OCI-LY7 (cell line): ENCODE measurements at regions not wholly inside any gene's neighbourhood (a gene's known extent, or its start where the extent isn't known, plus 50 kb on each side); places are given as distances from the start of the nearest gene placed in this dataset.
"Not testable (repeated sequence)": the region's sequence is repeated elsewhere in the genome, so short reads cannot be mapped to it uniquely, and the experiment has no call there.

Source experiments
- BruUV-seq: library from RNA; stranded (reverse); fragments of 400-500 nt; replicated peaks from 2 replicates; lab custom pipeline; 2021; lab: Mats Ljungman, UMichigan
- CTCF ChIA-PET: fragments of 300-600 bp; sonication (Branson Sonifier 250); formaldehyde crosslinking; loops from one replicate; lab custom pipeline; 2022; ENCODE audit warnings: antibody characterized with exemption; ENCODE audit not compliant: unreplicated experiment; lab: Charles Lee
- POLR2A ChIA-PET: fragments of 300-600 bp; sonication (Branson Sonifier 250); formaldehyde crosslinking; loops from one replicate; lab custom pipeline; 2022; ENCODE audit warnings: antibody characterized with exemption; lab: Charles Lee
- DNase-seq: peaks from one replicate; pipeline ENCODE4 v3.0.0-alpha.2; 2015; ENCODE audit warnings: low spot score
- H2AFZ ChIP-seq: fragments of 200-600 bp; sonication (generic), shearing (Covaris generic); 2 replicates; pipeline ENCODE4 v1.6.1; 2014; ENCODE audit warnings: mild to moderate bottlenecking, antibody characterized with exemption, low read length, moderate library complexity
- H3K27ac ChIP-seq: fragments of 200-600 bp; sonication (generic); 2 replicates; pipeline ENCODE4 v1.5.1; 2014; ENCODE audit warnings: mixed run types, low read depth, mild to moderate bottlenecking, moderate library complexity, low read length, inconsistent platforms; ENCODE audit not compliant: poor library complexity, severe bottlenecking
- H3K36me3 ChIP-seq: fragments of 200-600 bp; sonication (generic); 2 replicates; pipeline ENCODE4 v1.6.1; 2014; ENCODE audit warnings: mild to moderate bottlenecking, antibody characterized with exemption, low read length, moderate library complexity, mixed read lengths; ENCODE audit not compliant: insufficient read depth
- H3K4me1 ChIP-seq: fragments of 200-600 bp; sonication (generic); 2 replicates; pipeline ENCODE4 v1.5.1; 2014; ENCODE audit warnings: mild to moderate bottlenecking, low read length; ENCODE audit not compliant: insufficient read depth, poor library complexity, severe bottlenecking
- H3K4me2 ChIP-seq: fragments of 200-600 bp; sonication (generic); 2 replicates; pipeline ENCODE4 v1.6.1; 2014; ENCODE audit warnings: mild to moderate bottlenecking, low read length
- H3K4me3 ChIP-seq: fragments of 200-600 bp; sonication (generic); 2 replicates; pipeline ENCODE4 v1.5.1; 2014; ENCODE audit warnings: mild to moderate bottlenecking, low read depth, low read length; ENCODE audit not compliant: poor library complexity, severe bottlenecking
- H3K79me2 ChIP-seq: fragments of 200-600 bp; sonication (generic); 2 replicates; pipeline ENCODE4 v1.6.1; 2016; ENCODE audit warnings: low read depth, mild to moderate bottlenecking, low read length, moderate library complexity, mixed read lengths; ENCODE audit not compliant: insufficient read depth
- H3K9me2 ChIP-seq: fragments of 200-600 bp; sonication (generic); 2 replicates; pipeline ENCODE4 v1.6.1; 2016; ENCODE audit warnings: mild to moderate bottlenecking, low read length, mixed read lengths; ENCODE audit not compliant: insufficient read depth
- H3K9me3 ChIP-seq: fragments of 200-600 bp; sonication (generic); 2 replicates; pipeline ENCODE4 v1.6.1; 2014; ENCODE audit warnings: mild to moderate bottlenecking, mixed run types, low read length, mixed read lengths
- H4K20me1 ChIP-seq: fragments of 200-600 bp; sonication (generic); 2 replicates; pipeline ENCODE4 v1.6.1; 2014; ENCODE audit warnings: mild to moderate bottlenecking, antibody characterized with exemption, low read length, moderate library complexity, mixed read lengths; ENCODE audit not compliant: insufficient read depth
- CTCF ChIP-seq: fragments of 200-600 bp; sonication (generic); conservative IDR thresholded peaks from 2 replicates; pipeline ENCODE4 v1.5.1; 2014; ENCODE audit warnings: mild to moderate bottlenecking, antibody characterized with exemption, low read length, moderate library complexity, mixed read lengths
- EZH2phosphoT487 ChIP-seq: fragments of 200-600 bp; sonication (generic); IDR thresholded peaks from 2 replicates; pipeline ENCODE4 v1.6.1; 2018; ENCODE audit warnings: low read depth, borderline replicate concordance, mild to moderate bottlenecking, mixed run types, antibody characterized with exemption, low read length, moderate library complexity, mixed read lengths
- intact Hi-C: fragments of 100-400 bp; cut with micrococcal nuclease; formaldehyde crosslinking; loops from one replicate; pipeline ENCODE4 v1.10.0; 2022; ENCODE audit not compliant: unreplicated experiment

GRCh38 chr3:163707659-163708058 lies 1370.6 kb downstream of the SI start:
- intact Hi-C loops, result no loop called here
- ChIA-PET CTCF (no interaction called here), POLR2A (no interaction called here)
- no peaks in the 10 kb centered on the region for H3K36me3 ChIP-seq
- TF ChIP-seq CTCF, result no peak
- TF ChIP-seq EZH2phosphoT487, result no peak
- no peaks in the 10 kb centered on the region for H3K79me2 ChIP-seq
- H3K4me2 ChIP-seq, result no peak overlapping the region
- H3K4me3 ChIP-seq, result no peak overlapping the region
- no peaks in the 10 kb centered on the region for H3K4me1 ChIP-seq
- H4K20me1 ChIP-seq, result no peaks in the 10 kb centered on the region
- H3K9me3 ChIP-seq, result no peaks in the 10 kb centered on the region
- BruUV-seq, result no TSS peak
- no peak overlapping the region for H3K27ac ChIP-seq
- no peak overlapping the region for H2AFZ ChIP-seq
- no peaks in the 10 kb centered on the region; the same call in 1 of the 2 replicates for H3K9me2 ChIP-seq
- DNase-seq, result no peak

GRCh38 chr3:163698221-163698620 lies 1380.1 kb downstream of the SI start:
- DNase-seq, H4K20me1 ChIP-seq, H3K4me2 ChIP-seq, intact Hi-C loops, H2AFZ ChIP-seq, H3K27ac ChIP-seq, H3K4me3 ChIP-seq, H3K79me2 ChIP-seq, H3K36me3 ChIP-seq, H3K9me3 ChIP-seq, BruUV-seq, POLR2A ChIA-PET, H3K9me2 ChIP-seq, CTCF ChIA-PET, H3K4me1 ChIP-seq: not testable (repeated sequence)

- ChIA-PET CTCF (no interaction called here), POLR2A (interaction anchor here (0.6 kb wide), 1 partner anchor 1898 kb away, joined by 6 read pairs; no protein-coding TSS in a partner anchor)
- Histone ChIP-seq H3K36me3 (no peaks in the 10 kb centered on the region), H4K20me1 (no peaks in the 10 kb centered on the region), H3K9me2 (no peaks in the 10 kb centered on the region), H3K79me2 (no peaks in the 10 kb centered on the region), H3K4me2 (no peak overlapping the region), H3K4me1 (no peaks in the 10 kb centered on the region), H3K4me3 (no peak overlapping the region), H3K27ac (no peak overlapping the region), H3K9me3 (no peaks in the 10 kb centered on the region), H2AFZ (no peak overlapping the region)
- no peak for TF ChIP-seq EZH2phosphoT487
- no peak for TF ChIP-seq CTCF
- intact Hi-C loops, result no loop called here
- DNase-seq, result no peak
- no TSS peak for BruUV-seq
Observed at GRCh38 chr3:163692494-163692893, 1385.8 kb downstream of the SI start.
